GM19463 (cell line): ENCODE measurements at regions not wholly inside any gene's neighbourhood (a gene's known extent, or its start where the extent isn't known, plus 50 kb on each side); places are given as distances from the start of the nearest gene placed in this dataset.
"Not testable (repeated sequence)": the region's sequence is repeated elsewhere in the genome, so short reads cannot be mapped to it uniquely, and the experiment has no call there.

ENCODE experiments used
- ATAC-seq: cut with Tn5 transposase; IDR thresholded peaks from one replicate; pipeline ENCODE4 v1.9.1; 2021; ENCODE audit warnings: mild to moderate bottlenecking, moderate library complexity; ENCODE audit not compliant: unreplicated experiment

DNA sequence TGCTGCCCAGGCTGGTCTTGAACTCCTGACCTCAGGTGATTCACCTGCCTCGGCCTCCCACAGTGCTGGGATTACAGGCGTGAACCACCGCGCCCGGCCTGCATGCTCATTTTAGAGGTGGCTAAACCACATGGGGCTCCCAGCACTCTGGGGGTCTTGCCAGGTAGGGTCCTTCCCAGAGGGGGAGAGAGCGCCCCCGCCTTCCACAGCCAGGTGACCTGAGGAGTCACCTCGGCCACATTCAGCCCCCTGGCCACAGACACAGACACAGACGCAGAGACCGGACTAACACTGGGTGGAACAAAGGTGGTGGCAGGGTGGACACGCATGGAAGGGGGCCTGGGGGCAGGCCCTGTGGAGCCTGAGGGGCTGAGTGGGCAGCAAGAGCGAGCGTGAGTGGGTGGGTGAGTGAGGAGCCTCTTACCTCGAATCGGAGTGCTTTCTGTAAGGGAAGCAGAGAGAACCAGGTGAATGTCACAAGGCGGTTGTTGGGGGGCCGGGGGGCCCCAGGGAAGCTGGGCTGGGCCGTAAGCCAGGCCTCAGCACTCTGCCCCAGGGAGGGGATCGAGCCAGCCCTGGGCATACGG, 80.1 kb downstream of the PTPRS start:
- ATAC-seq, result no peak

DNA sequence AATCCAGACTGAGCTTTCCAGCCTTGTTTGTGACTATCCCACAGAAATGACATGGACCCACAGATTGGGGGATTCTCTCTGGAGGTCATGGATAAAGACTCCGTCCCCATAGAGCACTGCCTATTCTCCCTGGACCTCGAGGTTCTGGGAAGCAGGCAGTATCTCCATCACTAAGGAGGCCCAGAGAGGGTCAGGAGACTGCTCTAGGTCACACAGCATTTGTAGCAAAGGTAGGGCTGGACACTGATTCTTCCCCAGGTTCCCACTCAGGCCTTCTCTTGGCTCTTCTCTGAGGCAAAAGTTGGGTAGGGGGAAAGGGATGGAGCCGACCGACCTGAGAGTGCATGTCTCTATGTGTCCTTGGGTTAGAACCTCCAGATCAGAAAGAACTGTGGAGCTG, 80.9 kb downstream of the PTPRS start:
- no peak for ATAC-seq

DNA sequence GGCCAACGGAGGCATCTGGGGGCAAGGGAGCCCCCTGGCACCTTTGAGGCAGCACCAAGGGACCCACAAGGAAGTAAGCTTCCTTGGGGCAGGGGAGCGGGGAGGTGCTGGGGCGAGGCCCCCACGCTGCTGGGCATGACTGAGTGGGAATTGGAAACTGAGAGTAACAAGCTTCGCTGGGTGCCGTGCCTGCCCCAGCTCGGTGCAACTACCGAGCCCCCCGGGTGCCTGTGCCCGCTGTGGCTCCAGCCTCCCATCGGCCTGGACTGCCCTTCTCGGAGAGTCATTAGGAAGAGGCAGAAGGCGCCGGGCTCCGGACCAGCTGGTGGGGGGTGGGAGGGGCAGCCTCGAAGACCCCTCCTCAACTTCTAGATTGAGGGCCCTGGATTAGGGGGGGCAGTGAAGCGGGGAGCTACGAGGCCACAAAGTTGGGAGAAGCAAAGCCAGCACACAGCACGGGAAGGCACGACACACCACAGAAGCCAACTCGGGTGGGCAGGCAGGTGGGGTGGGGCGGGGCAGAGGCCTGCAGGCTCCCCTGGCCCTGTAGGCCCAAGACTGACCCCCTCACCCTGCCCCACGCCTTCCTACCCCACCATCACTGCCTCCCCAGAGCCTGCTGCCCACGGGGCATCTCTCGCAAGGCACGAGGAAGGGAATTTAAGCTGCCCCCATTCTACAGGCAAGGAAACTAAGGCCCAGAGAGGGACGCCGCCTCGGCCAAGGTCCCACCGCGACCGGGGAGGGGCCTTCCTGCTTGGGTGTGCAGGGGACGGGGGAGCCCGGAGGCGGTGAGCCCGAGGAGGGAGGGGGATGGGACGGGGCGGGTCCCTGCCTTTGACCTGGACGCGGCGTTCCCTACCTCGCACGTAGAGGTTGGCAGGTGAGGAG, 83.2 kb downstream of the PTPRS start:
- no peak for ATAC-seq

DNA sequence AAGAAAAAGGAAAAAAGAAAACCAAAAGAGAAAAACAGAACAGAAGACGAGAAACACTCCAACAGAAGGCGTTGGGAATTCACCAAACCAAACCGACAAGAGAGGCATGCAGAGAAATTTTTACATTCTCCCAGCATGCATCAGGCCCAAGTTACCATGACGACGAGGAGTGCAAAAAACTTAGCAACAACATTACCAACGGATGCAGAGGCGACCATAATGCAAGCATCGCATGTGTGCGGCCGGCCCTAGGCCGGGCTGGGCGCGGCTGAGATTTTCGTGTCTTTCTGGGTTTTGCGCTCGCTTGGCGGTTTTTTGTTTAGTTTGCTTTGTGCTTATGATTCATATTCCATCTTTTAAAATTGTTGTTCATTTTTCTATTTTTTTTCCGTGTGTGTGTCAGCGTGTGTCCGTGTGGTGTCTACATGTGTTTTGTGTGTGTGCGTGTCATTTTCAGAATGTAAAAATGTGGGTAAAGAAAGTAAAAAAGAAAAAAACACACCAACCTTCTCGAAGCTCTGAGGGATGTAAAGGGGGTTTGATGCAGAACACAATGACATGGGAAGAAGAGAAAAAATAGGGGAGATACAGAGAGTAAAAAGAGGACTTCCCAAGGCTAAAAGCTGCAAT, 84.9 kb downstream of the PTPRS start:
- ATAC-seq, result no peak

DNA sequence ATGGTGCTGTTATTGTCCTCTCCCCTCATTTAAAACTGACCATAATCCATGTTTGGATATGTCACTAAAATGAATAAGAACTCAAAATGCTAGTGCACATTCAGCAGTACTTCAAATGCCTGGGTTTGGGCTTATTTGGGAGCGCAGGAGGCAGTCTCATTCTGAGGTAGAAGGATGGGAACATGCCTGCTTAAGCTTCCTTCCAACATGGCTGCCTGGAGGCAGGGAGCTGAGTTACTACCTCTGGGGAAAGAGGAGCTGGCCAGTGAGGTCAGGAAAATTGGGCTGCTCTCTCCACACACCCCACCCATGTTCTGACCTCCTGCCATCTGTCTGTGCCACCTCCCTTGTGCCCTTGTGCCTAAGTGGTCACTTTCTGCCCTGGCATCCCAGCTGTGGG, 85.7 kb downstream of the PTPRS start:
- no peak for ATAC-seq

- no peak for ATAC-seq
Observed at GRCh38 chr19:5254543-5254942, 86.1 kb downstream of the PTPRS start.

- ATAC-seq, result no peak
Observed at GRCh38 chr19:5253406-5254110, 87.1 kb downstream of the PTPRS start.

DNA sequence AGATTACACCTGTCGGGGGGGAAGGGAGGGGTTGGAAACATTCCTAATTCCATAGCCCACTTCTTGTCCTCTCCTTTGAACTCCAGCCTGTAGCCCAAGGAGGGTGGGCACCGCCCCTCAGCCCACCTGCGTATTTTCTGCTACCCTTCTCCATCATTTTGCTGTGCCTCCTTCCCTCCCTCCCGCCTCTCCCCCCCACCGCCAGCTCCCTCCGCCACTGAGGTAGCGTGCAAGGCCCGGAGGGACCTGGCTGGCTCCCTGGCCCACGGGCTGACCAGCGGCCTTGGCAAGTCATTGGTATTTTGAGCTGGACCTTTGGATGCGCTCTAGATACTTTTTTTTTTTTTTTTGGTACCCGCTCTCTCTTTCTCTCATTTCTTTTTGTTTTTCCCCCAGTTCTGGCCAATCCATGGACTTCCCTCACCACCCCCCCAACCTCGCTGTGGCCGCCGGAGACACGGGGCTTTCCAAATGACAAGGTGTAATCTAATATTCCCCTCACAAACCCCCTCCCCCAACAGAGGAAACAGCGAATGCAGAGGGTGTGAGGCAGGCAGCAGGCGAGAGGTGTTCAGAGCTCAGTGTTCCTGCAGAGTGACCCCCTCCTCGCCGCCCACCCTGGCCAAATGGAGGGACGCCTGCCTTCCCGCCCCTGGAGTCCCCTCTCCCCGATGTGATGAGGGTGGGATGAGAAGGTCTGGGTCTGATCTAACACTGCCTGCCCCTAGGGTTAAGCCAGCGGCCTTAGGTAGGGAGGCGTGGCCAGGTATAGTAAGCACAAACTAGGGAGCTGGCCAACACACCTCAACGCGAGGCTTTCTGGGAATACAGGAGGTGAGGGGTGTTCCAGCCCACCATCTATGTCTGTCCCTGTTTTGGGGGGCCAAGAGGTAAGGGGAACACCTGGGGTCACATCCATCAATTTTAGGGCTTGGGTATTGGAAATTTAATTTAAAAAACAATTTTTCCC, 89.2 kb downstream of the PTPRS start:
- ATAC-seq, result no peak

DNA sequence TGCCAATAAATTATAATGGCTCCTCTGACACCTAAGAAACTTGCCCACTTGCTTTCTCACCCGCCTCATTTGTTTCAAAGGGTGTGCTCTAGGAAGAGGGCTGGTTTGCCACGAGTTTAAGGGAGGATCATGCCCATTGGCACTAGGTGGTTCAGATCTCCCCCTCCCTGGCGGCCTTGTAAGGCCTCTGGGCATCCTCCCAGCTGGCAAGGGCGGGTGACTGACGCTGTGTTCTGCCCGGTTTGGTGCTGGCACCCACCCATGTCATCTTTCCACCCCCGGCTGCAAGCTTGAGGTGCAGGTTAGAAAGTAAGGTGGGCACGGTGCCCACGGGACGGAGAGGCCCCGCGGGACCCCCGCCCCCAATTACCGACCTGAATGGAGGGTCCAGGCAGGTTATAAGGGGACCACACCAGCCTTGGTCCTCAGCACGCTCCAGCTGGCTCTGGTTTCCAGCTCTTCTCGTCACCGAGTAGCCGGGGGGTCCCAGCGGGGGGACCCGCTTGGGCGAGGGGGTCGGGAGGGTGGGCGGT, 90.4 kb downstream of the PTPRS start:
- ATAC-seq, result no peak

DNA sequence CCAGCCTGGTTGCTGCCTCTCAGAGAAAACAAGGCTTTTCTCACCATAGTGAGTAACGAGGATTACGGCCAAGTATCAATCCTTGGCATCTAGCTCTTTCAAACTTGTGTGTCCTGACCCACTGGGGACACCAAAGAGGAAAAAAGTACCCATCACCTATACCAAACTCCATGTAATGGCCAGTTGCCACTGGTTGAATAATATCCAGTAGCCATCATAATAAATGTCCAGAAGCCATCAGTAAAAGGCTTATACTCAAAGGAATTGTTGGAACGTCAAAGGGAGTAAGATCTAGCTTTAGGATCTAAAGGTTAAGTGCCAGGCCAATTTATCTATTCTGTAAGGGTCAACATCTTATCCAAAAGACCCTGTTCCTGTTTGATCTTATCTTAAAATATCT, 91.1 kb downstream of the PTPRS start:
- no peak for ATAC-seq

GRCh38 chr19:5247957-5248705, 92.5 kb downstream of the PTPRS start:
- no peak for ATAC-seq

GRCh38 chr19:5246554-5247155, 94.0 kb downstream of the PTPRS start:
- ATAC-seq, result no peak

- ATAC-seq, result no peak
Observed at GRCh38 chr19:5245631-5246553, 94.7 kb downstream of the PTPRS start.

GRCh38 chr19:5244351-5244750, 96.3 kb downstream of the PTPRS start:
- no peak for ATAC-seq

GRCh38 chr19:5243878-5244277, 96.7 kb downstream of the PTPRS start:
- ATAC-seq, result no peak

DNA sequence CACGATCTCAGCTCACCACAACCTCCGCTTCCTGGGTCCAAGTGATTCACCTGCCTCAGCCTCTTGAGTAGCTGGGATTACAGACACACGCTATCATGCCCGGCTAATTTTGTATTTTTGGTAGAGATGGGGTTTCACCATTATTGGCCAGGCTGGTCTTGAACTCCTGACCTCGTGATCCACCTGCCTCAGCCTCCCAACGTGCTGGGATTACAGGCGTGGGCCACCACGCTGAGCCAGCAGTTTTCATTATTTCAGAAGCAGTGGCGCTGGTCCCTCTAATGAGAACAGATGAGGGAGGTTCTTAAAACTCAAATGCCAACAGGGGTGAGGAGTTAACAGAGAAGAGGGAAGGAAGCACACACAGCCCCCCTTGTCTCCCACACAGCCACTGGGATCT, 98.7 kb downstream of the PTPRS start:
- not testable (repeated sequence) for ATAC-seq

DNA sequence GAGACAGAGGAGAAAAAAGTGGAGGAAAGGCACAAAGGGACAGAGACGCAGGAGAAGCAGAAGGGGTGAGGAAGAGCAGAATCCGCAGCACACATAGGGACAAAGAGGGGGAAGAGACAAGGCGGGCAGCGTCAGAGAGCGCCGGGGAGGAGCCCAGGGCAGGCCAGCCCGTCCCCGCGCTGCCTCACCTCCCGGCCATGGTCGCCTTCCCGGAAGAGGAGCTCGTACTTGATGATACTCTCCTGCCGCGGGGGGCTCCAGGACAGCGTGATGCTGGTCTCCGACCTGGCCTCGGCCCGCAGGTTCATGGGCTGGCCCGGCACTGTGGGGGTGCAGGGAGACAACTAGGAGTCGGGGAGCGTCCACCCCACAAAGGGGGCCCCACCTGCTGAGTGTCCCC, 100.6 kb downstream of the PTPRS start:
- ATAC-seq, result no peak

GRCh38 chr19:5238700-5239099, 101.9 kb downstream of the PTPRS start:
- ATAC-seq, result no peak
